ENCODE measurements at regions not wholly inside any gene's neighbourhood (a gene's known extent, or its start where the extent isn't known, plus 50 kb on each side); places are given as distances from the start of the nearest gene placed in this dataset.

DNA sequence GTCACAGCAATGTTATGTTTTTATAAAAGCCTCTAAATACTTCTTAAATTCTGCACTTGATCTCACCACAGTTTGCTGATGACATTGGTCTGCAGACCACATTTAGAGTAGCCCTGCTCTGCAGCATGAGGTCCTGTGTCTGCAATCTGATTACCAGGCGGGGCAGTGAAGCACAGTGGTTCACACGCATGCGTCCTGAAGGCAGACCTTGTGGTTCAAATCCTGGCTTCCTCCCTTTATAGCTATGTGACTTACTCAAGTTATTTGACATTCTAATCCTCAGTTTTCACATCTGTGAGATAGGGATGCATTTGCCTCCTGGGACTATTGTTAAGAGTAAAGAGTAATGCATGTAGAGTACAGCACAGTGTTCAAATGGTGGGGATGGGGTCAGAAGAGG, 50.3 kb downstream of the BMAL2 start:
- CTCF ChIA-PET: no interaction called here
- peaks cover 18% of the 10 kb centered on the region for H3K4me1 Mint-ChIP-seq (ENCODE audit: low read depth, unreplicated experiment)
- peaks cover 21% of the 10 kb centered on the region for H3K36me3 Mint-ChIP-seq (ENCODE audit: insufficient read depth, unreplicated experiment)
- TF ChIP-seq, protein P1, sequence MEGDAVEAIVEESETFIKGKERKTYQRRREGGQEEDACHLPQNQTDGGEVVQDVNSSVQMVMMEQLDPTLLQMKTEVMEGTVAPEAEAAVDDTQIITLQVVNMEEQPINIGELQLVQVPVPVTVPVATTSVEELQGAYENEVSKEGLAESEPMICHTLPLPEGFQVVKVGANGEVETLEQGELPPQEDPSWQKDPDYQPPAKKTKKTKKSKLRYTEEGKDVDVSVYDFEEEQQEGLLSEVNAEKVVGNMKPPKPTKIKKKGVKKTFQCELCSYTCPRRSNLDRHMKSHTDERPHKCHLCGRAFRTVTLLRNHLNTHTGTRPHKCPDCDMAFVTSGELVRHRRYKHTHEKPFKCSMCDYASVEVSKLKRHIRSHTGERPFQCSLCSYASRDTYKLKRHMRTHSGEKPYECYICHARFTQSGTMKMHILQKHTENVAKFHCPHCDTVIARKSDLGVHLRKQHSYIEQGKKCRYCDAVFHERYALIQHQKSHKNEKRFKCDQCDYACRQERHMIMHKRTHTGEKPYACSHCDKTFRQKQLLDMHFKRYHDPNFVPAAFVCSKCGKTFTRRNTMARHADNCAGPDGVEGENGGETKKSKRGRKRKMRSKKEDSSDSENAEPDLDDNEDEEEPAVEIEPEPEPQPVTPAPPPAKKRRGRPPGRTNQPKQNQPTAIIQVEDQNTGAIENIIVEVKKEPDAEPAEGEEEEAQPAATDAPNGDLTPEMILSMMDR (IDR thresholded peaks at IDR 0.05; ENCODE audit: unreplicated experiment): no peak
- H3K27me3 Mint-ChIP-seq (ENCODE audit: unreplicated experiment): no peaks in the 10 kb centered on the region
- BruUV-seq (replicated peaks): no TSS peak
- no peaks in the 10 kb centered on the region for H3K9me3 Mint-ChIP-seq (ENCODE audit: low read depth, unreplicated experiment)
- peak overlapping the region; percentile 48 for H3K27ac Mint-ChIP-seq (ENCODE audit: unreplicated experiment)
- intact Hi-C loops (cut with micrococcal nuclease; ENCODE audit: unreplicated experiment): no loop called here
- H3K4me3 Mint-ChIP-seq (ENCODE audit: low read depth, unreplicated experiment): no peak overlapping the region
- DNase-seq: no peak

DNA sequence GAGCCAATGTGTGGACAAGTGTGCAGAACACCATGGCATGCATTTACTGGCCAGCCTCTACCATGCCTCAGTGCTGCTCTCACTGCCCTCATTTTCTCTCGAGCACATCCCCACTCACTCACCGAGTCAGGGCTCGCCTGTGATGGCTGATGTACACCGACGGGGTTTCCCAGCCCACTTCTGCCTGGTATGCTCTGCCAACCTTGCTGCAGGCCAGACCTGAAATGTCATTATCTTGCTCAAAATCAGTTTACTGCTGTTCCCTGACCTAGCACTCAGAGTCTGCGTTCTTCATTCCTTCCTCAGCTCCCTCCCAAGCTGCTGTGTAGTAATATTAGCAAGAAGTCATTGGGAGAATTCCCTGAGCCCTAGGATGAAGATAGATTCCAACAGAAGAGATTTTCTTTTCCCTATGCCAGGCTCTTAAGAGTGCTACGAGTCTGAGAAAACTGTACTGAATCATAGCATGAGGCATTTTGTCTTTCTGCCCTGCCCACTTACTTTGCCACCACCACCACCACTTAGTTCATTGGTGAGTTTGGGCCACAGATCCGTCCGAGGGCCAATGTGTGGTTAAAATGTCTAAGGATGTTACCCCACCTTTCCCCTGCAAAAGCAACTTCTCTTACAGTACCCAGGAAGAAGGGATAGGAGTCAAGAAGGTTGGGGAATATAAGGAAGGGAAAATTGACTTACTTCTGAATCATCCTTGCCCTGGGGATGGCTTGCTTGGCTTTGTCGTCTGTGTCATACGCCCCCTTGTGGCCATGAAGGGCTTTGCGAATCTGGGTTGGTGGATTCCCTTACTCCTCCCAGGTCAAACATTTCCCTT, 51.0 kb downstream of the BMAL2 start:
- CTCF ChIA-PET: interaction anchor here (0.9 to 1.6 kb wide), 2 partner anchors 52 to 60 kb away, joined by 5 read pairs; no protein-coding TSS in a partner anchor
- Mint-ChIP-seq H3K4me3 (ENCODE audit: low read depth, unreplicated experiment) (no peak overlapping the region), H3K27ac (ENCODE audit: unreplicated experiment) (peak overlapping the region; percentile 48), H3K4me1 (ENCODE audit: low read depth, unreplicated experiment) (peaks cover 22% of the 10 kb centered on the region), H3K9me3 (ENCODE audit: low read depth, unreplicated experiment) (no peaks in the 10 kb centered on the region), H3K27me3 (ENCODE audit: unreplicated experiment) (no peaks in the 10 kb centered on the region), H3K36me3 (ENCODE audit: insufficient read depth, unreplicated experiment) (peaks cover 21% of the 10 kb centered on the region)
- peak; percentile 85 for DNase-seq
- intact Hi-C loops (cut with micrococcal nuclease; ENCODE audit: unreplicated experiment): loop anchor here (2.0 kb wide), 1 partner anchor 51 kb away; the partner anchor contains the start of gene BMAL2
- TF ChIP-seq, protein P1 (IDR thresholded peaks at IDR 0.05; ENCODE audit: unreplicated experiment): peak; percentile 83
- no TSS peak for BruUV-seq (replicated peaks)

DNA sequence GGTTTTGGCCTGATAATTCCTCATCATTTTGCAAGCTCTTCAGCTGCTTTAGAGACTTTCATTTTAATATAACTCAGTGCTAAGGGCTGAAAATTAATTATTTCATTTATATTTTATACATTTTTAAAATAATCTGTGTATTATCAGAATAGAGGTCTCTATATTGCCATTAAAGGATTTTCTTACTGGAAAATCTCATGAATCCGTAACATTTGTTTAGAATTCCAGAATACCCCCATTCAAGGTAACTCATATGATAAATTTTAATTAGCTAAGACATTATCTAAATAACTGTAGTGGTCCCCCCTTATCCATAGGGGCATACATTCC, 51.6 kb downstream of the BMAL2 start:
- Mint-ChIP-seq H3K27me3 (ENCODE audit: unreplicated experiment) (no peaks in the 10 kb centered on the region), H3K27ac (ENCODE audit: unreplicated experiment) (no peak overlapping the region), H3K4me3 (ENCODE audit: low read depth, unreplicated experiment) (no peak overlapping the region), H3K36me3 (ENCODE audit: insufficient read depth, unreplicated experiment) (peaks cover 21% of the 10 kb centered on the region), H3K9me3 (ENCODE audit: low read depth, unreplicated experiment) (no peaks in the 10 kb centered on the region), H3K4me1 (ENCODE audit: low read depth, unreplicated experiment) (peaks cover 22% of the 10 kb centered on the region)
- intact Hi-C loops (cut with micrococcal nuclease; ENCODE audit: unreplicated experiment): loop anchor here (2.0 kb wide), 1 partner anchor 51 kb away; the partner anchor contains the start of gene BMAL2
- CTCF ChIA-PET: interaction anchor here (0.9 to 1.6 kb wide), 2 partner anchors 53 to 60 kb away, joined by 5 read pairs; no protein-coding TSS in a partner anchor
- BruUV-seq (replicated peaks): no TSS peak
- no peak for DNase-seq
- TF ChIP-seq, protein P1 (IDR thresholded peaks at IDR 0.05; ENCODE audit: unreplicated experiment): no peak

DNA sequence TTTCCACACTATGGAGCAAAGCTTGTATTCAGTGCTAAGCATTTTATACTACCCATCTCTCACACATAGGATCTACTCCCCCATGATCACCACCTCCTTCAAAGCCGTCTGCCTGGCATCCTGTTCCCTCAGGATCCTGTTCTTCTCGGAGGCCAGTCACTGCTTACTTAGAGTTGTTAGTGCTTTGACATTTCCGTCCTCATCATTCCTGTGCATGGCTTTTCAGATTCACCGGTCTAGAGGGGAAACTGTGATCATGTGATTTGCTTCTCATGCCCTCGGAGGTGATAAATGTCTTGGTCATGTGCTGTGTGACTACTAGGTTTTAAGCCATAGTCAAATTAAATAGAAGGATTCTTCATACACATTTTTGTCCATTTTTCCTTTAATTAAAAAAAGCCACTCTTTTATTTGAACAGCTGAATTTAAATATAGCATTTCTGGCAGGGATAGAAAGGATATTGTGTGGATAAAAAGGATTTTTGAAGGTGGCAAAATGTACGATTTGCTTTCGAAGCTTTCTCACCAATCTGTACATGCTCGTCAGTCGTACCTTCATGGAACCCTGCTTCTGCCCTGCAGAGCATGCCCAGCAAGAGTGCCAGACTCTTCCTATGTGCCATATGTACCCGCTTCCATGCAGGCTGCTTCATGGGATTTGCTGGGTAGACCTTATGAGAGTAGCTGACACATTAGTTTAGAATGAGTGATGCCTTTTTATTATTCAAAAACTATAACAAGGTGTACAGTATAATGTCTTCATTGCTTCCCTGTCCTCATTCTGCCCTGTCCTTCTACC, 53.3 kb downstream of the BMAL2 start:
- Mint-ChIP-seq H3K36me3 (ENCODE audit: insufficient read depth, unreplicated experiment) (peaks cover 32% of the 10 kb centered on the region), H3K27ac (ENCODE audit: unreplicated experiment) (no peak overlapping the region), H3K27me3 (ENCODE audit: unreplicated experiment) (no peaks in the 10 kb centered on the region), H3K4me3 (ENCODE audit: low read depth, unreplicated experiment) (no peak overlapping the region), H3K4me1 (ENCODE audit: low read depth, unreplicated experiment) (peaks cover 22% of the 10 kb centered on the region), H3K9me3 (ENCODE audit: low read depth, unreplicated experiment) (no peaks in the 10 kb centered on the region)
- intact Hi-C loops (cut with micrococcal nuclease; ENCODE audit: unreplicated experiment): loop anchor here (2.0 kb wide), 1 partner anchor 53 kb away; the partner anchor contains the start of gene BMAL2
- TF ChIP-seq, protein P1 (IDR thresholded peaks at IDR 0.05; ENCODE audit: unreplicated experiment): no peak
- BruUV-seq (replicated peaks): no TSS peak
- CTCF ChIA-PET: interaction anchor here (1.6 kb wide), 1 partner anchor 62 kb away, joined by 5 read pairs; no protein-coding TSS in a partner anchor
- no peak for DNase-seq
